Cardiac fibroblast (primary cell): ENCODE measurements at regions not wholly inside any gene's neighbourhood (a gene's known extent, or its start where the extent isn't known, plus 50 kb on each side); places are given as distances from the start of the nearest gene placed in this dataset.

Source experiments
- DNase-seq, 2 donors: peaks; one replicate each; pipeline versions ENCODE4 v3.0.0 to v3.0.0-alpha.2; 2010; ENCODE audit warnings: low read depth in 2 of 2
- H3K4me3 ChIP-seq, 2 donors: replicated peaks in 1 of 2; 1 replicate in 1 of 2; 2 replicates in 1 of 2; pipeline ENCODE4 v1.5.1; 2011; ENCODE audit warnings: low read depth in 2 of 2, low read length in 2 of 2, mild to moderate bottlenecking in 2 of 2, moderate library complexity in 1 of 2
- TF ChIP-seq, protein P1 (sequence below): IDR thresholded peaks from one replicate; pipeline ENCODE4 v1.5.1; 2011; ENCODE audit warnings: low read depth, mild to moderate bottlenecking, low read length, inconsistent platforms

DNA sequence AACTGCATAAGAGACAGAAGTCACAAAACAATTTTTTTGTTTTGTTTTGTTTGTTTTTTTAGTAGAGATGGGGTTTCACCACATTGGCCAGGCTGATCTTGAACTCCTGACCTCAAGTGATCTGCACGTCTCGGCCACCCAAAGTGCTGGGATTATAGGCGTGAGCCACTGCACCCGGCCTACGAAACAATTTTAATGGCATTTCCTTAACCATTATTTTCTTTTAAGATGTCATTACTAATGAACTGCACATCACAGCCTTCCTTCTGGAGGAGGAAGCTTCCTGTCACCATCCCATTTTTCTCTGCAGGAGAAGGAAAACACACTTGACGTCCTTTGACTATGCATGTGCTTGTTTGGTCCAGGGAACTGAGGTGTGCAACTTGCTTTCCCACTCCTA lies 125.3 kb upstream of the AKIRIN2 start:
- TF ChIP-seq, protein P1, sequence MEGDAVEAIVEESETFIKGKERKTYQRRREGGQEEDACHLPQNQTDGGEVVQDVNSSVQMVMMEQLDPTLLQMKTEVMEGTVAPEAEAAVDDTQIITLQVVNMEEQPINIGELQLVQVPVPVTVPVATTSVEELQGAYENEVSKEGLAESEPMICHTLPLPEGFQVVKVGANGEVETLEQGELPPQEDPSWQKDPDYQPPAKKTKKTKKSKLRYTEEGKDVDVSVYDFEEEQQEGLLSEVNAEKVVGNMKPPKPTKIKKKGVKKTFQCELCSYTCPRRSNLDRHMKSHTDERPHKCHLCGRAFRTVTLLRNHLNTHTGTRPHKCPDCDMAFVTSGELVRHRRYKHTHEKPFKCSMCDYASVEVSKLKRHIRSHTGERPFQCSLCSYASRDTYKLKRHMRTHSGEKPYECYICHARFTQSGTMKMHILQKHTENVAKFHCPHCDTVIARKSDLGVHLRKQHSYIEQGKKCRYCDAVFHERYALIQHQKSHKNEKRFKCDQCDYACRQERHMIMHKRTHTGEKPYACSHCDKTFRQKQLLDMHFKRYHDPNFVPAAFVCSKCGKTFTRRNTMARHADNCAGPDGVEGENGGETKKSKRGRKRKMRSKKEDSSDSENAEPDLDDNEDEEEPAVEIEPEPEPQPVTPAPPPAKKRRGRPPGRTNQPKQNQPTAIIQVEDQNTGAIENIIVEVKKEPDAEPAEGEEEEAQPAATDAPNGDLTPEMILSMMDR, result no peak
- DNase-seq, result no peak
- no peak overlapping the region for H3K4me3 ChIP-seq

DNA sequence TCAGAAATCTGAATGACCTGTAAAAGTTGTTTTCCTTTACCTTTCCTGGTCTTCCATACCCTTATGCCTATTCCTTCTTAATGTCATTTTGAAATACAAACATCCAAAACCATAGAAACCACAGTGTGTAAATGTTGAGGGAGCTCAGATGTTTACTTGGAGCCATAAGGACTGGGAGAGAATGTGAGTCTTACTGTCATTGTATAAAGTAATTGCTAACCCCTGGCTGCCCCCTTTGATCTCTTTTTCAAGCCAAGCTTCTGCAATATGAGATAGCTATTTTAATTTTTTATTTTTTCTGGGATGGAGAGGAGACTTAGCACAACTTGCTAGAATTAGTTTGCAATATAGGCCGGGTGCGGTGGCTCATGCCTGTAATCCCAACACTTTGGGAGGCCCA lies 124.4 kb upstream of the AKIRIN2 start:
- no peak overlapping the region for H3K4me3 ChIP-seq
- TF ChIP-seq, protein P1, result no peak
- no peak for DNase-seq

DNA sequence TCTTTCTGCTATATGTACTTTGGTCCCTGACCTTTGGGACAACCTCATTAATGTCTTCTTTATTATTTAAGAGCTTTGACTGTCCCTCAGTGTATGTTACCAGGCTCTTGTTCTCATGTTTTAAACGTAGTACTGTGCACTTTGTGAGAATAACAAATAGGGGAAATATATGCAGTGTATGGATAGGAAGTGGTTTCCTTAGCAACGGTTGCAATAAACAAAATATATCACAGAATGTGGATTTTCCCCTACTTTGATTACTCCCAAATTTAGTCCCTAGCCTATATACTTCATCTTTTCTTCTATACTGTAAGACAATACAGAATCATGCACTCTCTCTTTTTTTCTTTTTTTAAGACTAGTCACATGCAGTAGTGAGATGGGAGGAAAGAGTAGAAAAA lies 123.8 kb upstream of the AKIRIN2 start:
- TF ChIP-seq, protein P1, result no peak
- H3K4me3 ChIP-seq, result no peak overlapping the region
- DNase-seq, result no peak

DNA sequence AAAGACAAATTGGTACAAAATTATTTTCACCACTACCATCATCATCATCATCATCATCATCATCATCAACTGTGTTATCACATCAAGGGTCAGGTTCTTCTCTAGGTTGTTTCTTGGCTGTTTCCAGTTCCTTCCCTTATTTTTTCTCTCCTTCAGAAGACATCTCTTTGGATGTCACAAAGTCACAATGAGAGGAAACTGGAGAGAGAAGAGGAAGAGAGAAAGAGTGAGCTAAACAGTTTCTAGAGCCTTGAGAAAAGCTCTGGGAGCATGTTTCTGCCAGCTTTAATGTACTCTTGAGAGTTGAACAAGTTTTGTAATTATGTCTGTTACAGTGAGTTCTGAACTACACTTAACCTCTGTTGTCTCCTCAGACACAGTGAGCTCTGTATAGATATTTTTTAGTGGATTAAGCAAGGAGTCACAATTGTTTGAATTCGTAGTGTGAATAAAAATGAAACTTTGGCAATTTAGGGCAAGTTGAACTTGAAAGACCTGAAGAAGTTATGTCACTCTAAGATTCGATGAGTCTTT lies 123.0 kb upstream of the AKIRIN2 start:
- no peak for DNase-seq
- H3K4me3 ChIP-seq, result no peak overlapping the region
- TF ChIP-seq, protein P1, result no peak

DNA sequence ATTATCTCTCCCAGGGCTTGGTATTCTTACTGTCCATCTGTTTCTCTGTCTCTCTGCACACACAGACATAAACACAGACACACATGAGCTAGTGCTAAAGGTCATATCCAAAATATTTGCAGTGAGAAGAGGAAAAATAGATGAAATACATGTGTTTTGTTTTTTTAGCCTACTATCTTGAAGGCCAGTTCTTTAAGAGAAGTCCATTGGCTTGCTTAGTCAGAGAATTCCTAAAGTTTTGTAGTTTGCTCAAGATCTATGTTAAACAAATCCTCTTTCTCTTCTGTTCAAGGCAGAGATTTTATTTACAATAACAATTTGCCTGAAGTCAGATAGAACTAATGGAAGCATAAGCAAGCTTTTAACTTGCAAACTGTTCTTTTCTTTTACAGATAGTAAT lies 120.0 kb upstream of the AKIRIN2 start:
- TF ChIP-seq, protein P1, result no peak
- no peak overlapping the region for H3K4me3 ChIP-seq
- DNase-seq, result no peak

DNA sequence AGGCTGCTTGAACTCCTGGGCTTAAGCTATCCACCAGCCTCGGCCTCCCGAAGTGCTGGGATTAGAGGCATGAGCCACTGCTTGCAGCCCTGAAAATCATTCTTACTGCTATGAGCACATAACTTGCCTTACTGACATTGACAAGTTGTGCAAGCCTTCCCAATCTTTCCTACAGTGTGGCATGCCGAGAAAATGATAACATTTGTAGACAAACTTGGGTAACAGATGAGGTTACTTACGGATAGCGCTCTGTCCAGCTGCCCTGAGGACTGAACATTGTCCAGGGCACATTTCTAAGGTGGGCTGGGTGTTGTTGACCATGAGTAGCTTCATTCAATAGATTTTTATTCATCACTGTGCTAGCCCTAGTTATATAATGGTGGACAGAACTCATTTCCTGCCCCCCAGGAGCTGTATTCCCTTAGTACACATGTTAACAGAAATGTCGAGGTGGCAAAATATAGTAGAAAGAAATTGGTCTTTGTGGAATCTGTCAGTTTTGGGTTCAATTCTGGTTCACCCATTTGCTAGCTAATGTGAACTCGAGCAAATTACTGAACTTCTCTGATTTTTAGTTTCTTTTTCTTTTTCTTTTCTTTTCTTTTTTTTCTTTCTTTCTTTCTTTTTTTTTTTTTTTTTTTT lies 118.4 kb upstream of the AKIRIN2 start:
- no peak overlapping the region for H3K4me3 ChIP-seq
- DNase-seq, result no peak
- TF ChIP-seq, protein P1, result no peak

DNA sequence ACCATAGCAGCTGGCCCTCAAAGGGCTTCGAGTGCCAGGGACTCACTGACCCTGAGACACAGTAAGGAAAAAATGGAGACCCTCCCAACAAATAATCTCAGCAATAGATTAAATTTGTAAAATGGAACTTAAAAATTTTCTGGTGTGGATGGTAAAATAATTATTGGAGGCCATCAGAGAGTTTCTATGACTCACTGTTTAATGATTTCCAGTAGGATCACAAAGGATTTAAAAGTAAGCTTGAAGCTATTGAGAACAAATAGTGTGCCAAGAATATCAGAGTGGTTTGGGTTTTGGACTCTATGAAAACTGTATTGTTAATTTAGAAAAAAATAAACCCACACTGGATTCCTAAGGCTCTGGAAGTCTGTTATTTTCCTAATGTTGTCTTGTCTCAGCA lies 115.2 kb upstream of the AKIRIN2 start:
- DNase-seq, result no peak
- H3K4me3 ChIP-seq, result no peak overlapping the region
- TF ChIP-seq, protein P1, result no peak
